SU-DHL-6 (cell line): ENCODE measurements at regions not wholly inside any gene's neighbourhood (a gene's known extent, or its start where the extent isn't known, plus 50 kb on each side); places are given as distances from the start of the nearest gene placed in this dataset.

Experiments
- H2AFZ ChIP-seq: fragments of 200-600 bp; sonication (generic); 2 replicates; pipeline ENCODE4 v1.6.1; 2014; ENCODE audit warnings: low read depth, mild to moderate bottlenecking, moderate library complexity, mixed read lengths, antibody characterized with exemption, low read length; ENCODE audit not compliant: severe bottlenecking
- H3F3A ChIP-seq: fragments of 200-600 bp; shearing (Covaris generic); 2 replicates; pipeline ENCODE4 v1.6.0; 2016; ENCODE audit warnings: antibody characterized with exemption, mild to moderate bottlenecking; ENCODE audit not compliant: insufficient read depth
- H3K27ac ChIP-seq: fragments of 200-600 bp; sonication (generic); 2 replicates; pipeline ENCODE4 v1.5.1; 2016; ENCODE audit warnings: low read depth, mild to moderate bottlenecking, low read length, moderate library complexity, mixed read lengths
- H3K27me3 ChIP-seq: fragments of 200-600 bp; sonication (generic), shearing (Covaris generic); 2 replicates; pipeline ENCODE4 v1.6.0; 2014; ENCODE audit warnings: mild to moderate bottlenecking, low read length
- H3K36me3 ChIP-seq: fragments of 200-600 bp; sonication (generic); 2 replicates; pipeline ENCODE4 v1.6.1; 2014; ENCODE audit warnings: mild to moderate bottlenecking, low read length, mixed read lengths
- H3K4me2 ChIP-seq: fragments of 300-600, 200-600 bp; shearing (Covaris generic), sonication (generic); 2 replicates; pipeline ENCODE4 v1.6.0; 2014; ENCODE audit warnings: low read length, low read depth, mild to moderate bottlenecking; ENCODE audit not compliant: poor library complexity, severe bottlenecking
- H3K4me3 ChIP-seq: fragments of 200-600 bp; sonication (generic); 2 replicates; pipeline ENCODE4 v1.5.1; 2014; ENCODE audit warnings: antibody characterized with exemption, low read length, mild to moderate bottlenecking, mixed read lengths; ENCODE audit not compliant: insufficient read depth, poor library complexity, severe bottlenecking
- H3K79me2 ChIP-seq: fragments of 200-600 bp; sonication (generic); 2 replicates; pipeline ENCODE4 v1.6.1; 2014; ENCODE audit warnings: mild to moderate bottlenecking, low read length, moderate library complexity; ENCODE audit not compliant: insufficient read depth
- H3K9ac ChIP-seq: fragments of 200-600 bp; sonication (generic); 2 replicates; pipeline ENCODE4 v1.7.0; 2014; ENCODE audit warnings: mild to moderate bottlenecking, low read length
- H3K9me2 ChIP-seq: fragments of 200-600 bp; sonication (generic); replicated peaks from 2 replicates; pipeline ENCODE4 v1.6.1; 2014; ENCODE audit warnings: low read length; ENCODE audit not compliant: insufficient read depth
- H3K9me3 ChIP-seq: fragments of 200-600 bp; sonication (generic); 2 replicates; pipeline ENCODE4 v1.6.1; 2014; ENCODE audit warnings: low read length, mixed read lengths; ENCODE audit not compliant: insufficient read depth
- H4K20me1 ChIP-seq: fragments of 200-600 bp; sonication (generic); 2 replicates; pipeline ENCODE4 v1.6.1; 2014; ENCODE audit warnings: low read depth, mild to moderate bottlenecking, antibody characterized with exemption, low read length, moderate library complexity, mixed read lengths
- CTCF ChIP-seq: fragments of 200-600 bp; sonication (generic); IDR thresholded peaks from one replicate; pipeline ENCODE4 v1.5.1; 2017; ENCODE audit warnings: antibody characterized with exemption, mild to moderate bottlenecking, low read length, moderate library complexity; ENCODE audit not compliant: insufficient read depth, poor library complexity, severe bottlenecking
- EZH2phosphoT487 ChIP-seq: fragments of 200-600 bp; sonication (generic), shearing (Covaris generic); conservative IDR thresholded peaks from 2 replicates; pipeline ENCODE4 v1.6.1; 2018; ENCODE audit warnings: mild to moderate bottlenecking, antibody characterized with exemption, low read length, moderate library complexity, mixed read lengths

- Histone ChIP-seq H3K36me3 (no peaks in the 10 kb centered on the region), H3K4me2 (no peak overlapping the region), H3K9ac (no peak overlapping the region), H3K9me3 (no peaks in the 10 kb centered on the region), H2AFZ (no peak overlapping the region), H3K9me2 (no peaks in the 10 kb centered on the region), H3K4me3 (no peak overlapping the region), H3K27me3 (no peaks in the 10 kb centered on the region), H3F3A (no peaks in the 10 kb centered on the region), H3K79me2 (no peaks in the 10 kb centered on the region), H4K20me1 (no peaks in the 10 kb centered on the region), H3K27ac (no peak overlapping the region)
- TF ChIP-seq CTCF = no peak
- no peak for TF ChIP-seq EZH2phosphoT487
Observed at GRCh38 chr20:24066076-24066700, 77.6 kb upstream of the GGTLC1 start.

- Histone ChIP-seq H4K20me1 (no peaks in the 10 kb centered on the region), H3K27me3 (no peaks in the 10 kb centered on the region), H3K36me3 (no peaks in the 10 kb centered on the region), H3K9me3 (no peaks in the 10 kb centered on the region), H3K4me2 (no peak overlapping the region), H3K9me2 (no peaks in the 10 kb centered on the region), H3K9ac (no peak overlapping the region), H2AFZ (no peak overlapping the region), H3K4me3 (no peak overlapping the region), H3K27ac (no peak overlapping the region), H3K79me2 (no peaks in the 10 kb centered on the region), H3F3A (no peaks in the 10 kb centered on the region)
- TF ChIP-seq EZH2phosphoT487 (no peak), CTCF (no peak)
Observed at GRCh38 chr20:24064915-24065314, 76.3 kb upstream of the GGTLC1 start.

GRCh38 chr20:24064092-24064491 is 75.5 kb upstream of the GGTLC1 start:
- Histone ChIP-seq H3K36me3 (no peaks in the 10 kb centered on the region), H3K9me2 (no peaks in the 10 kb centered on the region), H3K27ac (no peak overlapping the region), H2AFZ (no peak overlapping the region), H3K79me2 (no peaks in the 10 kb centered on the region), H3K9me3 (no peaks in the 10 kb centered on the region), H4K20me1 (no peaks in the 10 kb centered on the region), H3K27me3 (no peaks in the 10 kb centered on the region), H3K9ac (no peak overlapping the region), H3K4me3 (no peak overlapping the region), H3F3A (no peaks in the 10 kb centered on the region), H3K4me2 (no peak overlapping the region)
- no peak for TF ChIP-seq EZH2phosphoT487
- TF ChIP-seq CTCF = no peak
